Astrocyte (in vitro differentiated cells and primary cell): ENCODE measurements at regions not wholly inside any gene's neighbourhood (a gene's known extent, or its start where the extent isn't known, plus 50 kb on each side); places are given as distances from the start of the nearest gene placed in this dataset.

Experiments
- DNase-seq: peaks from one replicate; pipeline ENCODE4 v3.0.0-alpha.2; 2010; ENCODE audit warnings: low read depth
- FAIRE-seq: peaks from 2 replicates; lab custom pipeline; 2011; peaks lifted over from hg19 to GRCh38; lab: Jason Lieb, UNC
- H2AFZ ChIP-seq: 2 replicates; pipeline ENCODE4 v1.6.0; 2012; ENCODE audit warnings: low read depth, low read length, inconsistent platforms
- H3K27ac ChIP-seq: 2 replicates; pipeline ENCODE4 v1.5.1; 2011; ENCODE audit warnings: low read depth, low read length, inconsistent platforms
- H3K27me3 ChIP-seq: 2 replicates; pipeline ENCODE4 v1.6.0; 2011; ENCODE audit warnings: low read length, inconsistent platforms; ENCODE audit not compliant: insufficient read depth
- H3K36me3 ChIP-seq: 2 replicates; pipeline ENCODE4 v1.5.1; 2011; ENCODE audit warnings: low read length, inconsistent platforms; ENCODE audit not compliant: insufficient read depth
- H3K4me1 ChIP-seq: 2 replicates; pipeline ENCODE4 v1.5.1; 2011; ENCODE audit warnings: low read length, inconsistent platforms; ENCODE audit not compliant: insufficient read depth
- H3K4me2 ChIP-seq: 2 replicates; pipeline ENCODE4 v1.6.0; 2012; ENCODE audit warnings: low read length, inconsistent platforms
- H3K4me3 ChIP-seq: 2 replicates; pipeline ENCODE4 v1.5.1; 2011; ENCODE audit warnings: low read depth, mild to moderate bottlenecking, low read length, inconsistent platforms; ENCODE audit not compliant: insufficient read depth
- H3K79me2 ChIP-seq: 2 replicates; pipeline ENCODE4 v1.6.0; 2012; ENCODE audit warnings: mild to moderate bottlenecking, low read length, inconsistent platforms; ENCODE audit not compliant: insufficient read depth
- H3K9ac ChIP-seq: 2 replicates; pipeline ENCODE4 v1.6.0; 2012; ENCODE audit warnings: mild to moderate bottlenecking, low read length, inconsistent platforms
- H3K9me3 ChIP-seq: 2 replicates; pipeline ENCODE4 v1.5.1; 2012; ENCODE audit warnings: low read depth, mild to moderate bottlenecking, low read length, inconsistent platforms; ENCODE audit not compliant: insufficient read depth
- H4K20me1 ChIP-seq: 2 replicates; pipeline ENCODE4 v1.6.0; 2012; ENCODE audit warnings: low read length, inconsistent platforms; ENCODE audit not compliant: insufficient read depth
- H3K27ac Mint-ChIP-seq: one replicate; pipeline ENCODE4 v1.8.0; 2021; ENCODE audit warnings: mild to moderate bottlenecking, mixed read lengths; ENCODE audit not compliant: unreplicated experiment
- H3K27me3 Mint-ChIP-seq: one replicate; pipeline ENCODE4 v1.8.0; 2021; ENCODE audit warnings: low read depth, mixed read lengths; ENCODE audit not compliant: unreplicated experiment
- H3K36me3 Mint-ChIP-seq: one replicate; pipeline ENCODE4 v1.8.0; 2021; ENCODE audit warnings: low read depth, mixed read lengths; ENCODE audit not compliant: unreplicated experiment
- H3K4me1 Mint-ChIP-seq: one replicate; pipeline ENCODE4 v1.8.0; 2021; ENCODE audit warnings: low read depth, mixed read lengths; ENCODE audit not compliant: unreplicated experiment
- H3K4me3 Mint-ChIP-seq: one replicate; pipeline ENCODE4 v1.8.0; 2021; ENCODE audit warnings: mild to moderate bottlenecking, moderate library complexity, mixed read lengths; ENCODE audit not compliant: unreplicated experiment
- H3K9me3 Mint-ChIP-seq: one replicate; pipeline ENCODE4 v1.8.0; 2021; ENCODE audit warnings: mild to moderate bottlenecking, mixed read lengths; ENCODE audit not compliant: unreplicated experiment
- EZH2 ChIP-seq: IDR thresholded peaks from 2 replicates; pipeline ENCODE4 v1.6.1; 2012; ENCODE audit warnings: mild to moderate bottlenecking, low read length, inconsistent platforms; ENCODE audit not compliant: insufficient read depth
- TF ChIP-seq, protein P1 (sequence below): IDR thresholded peaks from 2 replicates; pipeline ENCODE4 v1.5.1; 2011; ENCODE audit warnings: low read depth, mild to moderate bottlenecking, inconsistent platforms, low read length, moderate library complexity; ENCODE audit not compliant: insufficient read depth

DNA sequence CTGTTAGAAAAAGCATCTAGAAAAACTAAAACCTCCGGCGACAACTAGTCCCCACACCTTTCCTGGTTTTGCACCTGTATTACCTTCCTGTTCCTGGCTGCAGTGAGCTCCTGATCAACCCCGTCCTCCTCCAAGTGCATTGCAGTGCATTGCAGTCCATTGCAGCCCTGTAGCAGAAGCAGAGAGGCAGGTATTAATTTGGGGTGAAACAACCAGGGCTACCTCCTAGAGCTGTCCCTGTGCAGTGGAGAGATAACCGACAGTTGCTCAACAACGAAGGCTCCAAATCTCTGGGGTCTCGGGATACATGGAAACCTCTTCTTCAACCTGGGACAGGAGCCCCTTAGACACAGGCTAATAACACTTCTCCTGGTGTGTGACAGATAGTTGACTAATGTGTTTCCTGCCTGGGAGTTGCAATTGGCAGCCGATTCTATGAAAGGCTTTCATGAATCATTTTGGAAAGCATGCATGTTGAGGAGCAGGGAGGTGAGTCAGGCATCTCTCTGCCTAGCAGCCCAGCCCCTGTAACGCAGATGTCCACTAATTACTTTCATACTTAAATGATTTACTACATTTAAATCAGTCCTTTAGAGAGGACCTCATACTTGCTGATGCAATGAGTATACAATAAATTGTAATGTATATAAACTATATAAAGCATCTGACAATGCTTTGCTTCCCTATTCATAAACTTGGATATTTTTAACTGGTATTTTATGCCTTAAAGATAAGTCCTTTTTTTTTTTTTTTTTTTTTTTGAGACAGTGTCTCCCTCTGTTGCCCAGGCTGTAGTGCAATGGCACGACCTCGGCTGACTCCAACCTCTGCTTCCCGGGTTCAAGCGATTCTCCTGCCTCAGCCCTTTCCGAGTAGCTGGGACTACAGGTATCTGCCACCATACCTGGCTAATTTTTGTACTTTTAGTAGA, 59.0 kb downstream of the PRR15 start:
- peaks cover 9% of the 10 kb centered on the region for H3K4me1 Mint-ChIP-seq

DNA sequence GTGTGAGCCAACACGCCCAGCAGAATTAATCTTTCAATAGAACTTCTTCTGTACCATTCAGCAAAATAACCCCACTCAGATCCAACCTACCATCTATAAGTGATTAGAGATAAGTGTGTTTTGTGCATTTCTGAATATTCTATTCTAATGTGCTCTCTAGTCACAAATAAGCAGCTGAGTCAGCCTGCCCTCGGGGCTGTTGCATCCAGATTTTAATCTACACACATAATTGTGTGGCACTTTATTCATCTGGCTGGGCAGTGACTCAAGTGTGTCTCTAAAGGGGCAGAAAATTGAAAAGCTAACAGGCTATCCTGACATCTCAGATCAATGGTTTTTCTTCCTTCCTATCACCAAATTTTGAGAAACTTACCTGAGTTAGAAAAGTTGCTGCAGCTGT, 60.3 kb downstream of the PRR15 start:
- Mint-ChIP-seq H3K27me3 (no peaks in the 10 kb centered on the region), H3K4me1 (peaks cover 9% of the 10 kb centered on the region), H3K27ac (no peak overlapping the region), H3K9me3 (no peaks in the 10 kb centered on the region), H3K4me3 (no peak overlapping the region), H3K36me3 (no peaks in the 10 kb centered on the region)
- FAIRE-seq (no peak), DNase-seq (no peak)
- H3K79me2 ChIP-seq = no peaks in the 10 kb centered on the region
- H3K4me2 ChIP-seq = no peak overlapping the region
- H3K27ac ChIP-seq = no peak overlapping the region
- no peak overlapping the region for H3K9ac ChIP-seq
- TF ChIP-seq EZH2 = no peak
- peaks cover 6% of the 10 kb centered on the region for H3K4me1 ChIP-seq
- H3K36me3 ChIP-seq = no peaks in the 10 kb centered on the region
- no peaks in the 10 kb centered on the region for H3K27me3 ChIP-seq
- no peaks in the 10 kb centered on the region for H4K20me1 ChIP-seq
- H2AFZ ChIP-seq = no peak overlapping the region
- H3K9me3 ChIP-seq = no peaks in the 10 kb centered on the region
- no peak overlapping the region for H3K4me3 ChIP-seq

More for the DNA sequence above, 59.0 kb downstream of the PRR15 start:
- H3K4me1 ChIP-seq = peaks cover 6% of the 10 kb centered on the region
- H2AFZ ChIP-seq = peak overlapping the region; percentile 43
- peak overlapping the region; percentile 91 for H3K27ac Mint-ChIP-seq
- peak overlapping the region; percentile 29 for H3K4me3 ChIP-seq
- H3K79me2 ChIP-seq = no peaks in the 10 kb centered on the region
- no peaks in the 10 kb centered on the region for H3K27me3 Mint-ChIP-seq
- H3K9me3 ChIP-seq = no peaks in the 10 kb centered on the region
- H3K36me3 Mint-ChIP-seq = no peaks in the 10 kb centered on the region
- FAIRE-seq (peak; percentile 86), DNase-seq (peak; percentile 93)
- H3K9me3 Mint-ChIP-seq = no peaks in the 10 kb centered on the region
- no peaks in the 10 kb centered on the region for H4K20me1 ChIP-seq
- H3K27ac ChIP-seq = peak overlapping the region; percentile 44
- H3K36me3 ChIP-seq = no peaks in the 10 kb centered on the region
- H3K27me3 ChIP-seq = no peaks in the 10 kb centered on the region
- TF ChIP-seq EZH2 = no peak
- TF ChIP-seq, protein P1, sequence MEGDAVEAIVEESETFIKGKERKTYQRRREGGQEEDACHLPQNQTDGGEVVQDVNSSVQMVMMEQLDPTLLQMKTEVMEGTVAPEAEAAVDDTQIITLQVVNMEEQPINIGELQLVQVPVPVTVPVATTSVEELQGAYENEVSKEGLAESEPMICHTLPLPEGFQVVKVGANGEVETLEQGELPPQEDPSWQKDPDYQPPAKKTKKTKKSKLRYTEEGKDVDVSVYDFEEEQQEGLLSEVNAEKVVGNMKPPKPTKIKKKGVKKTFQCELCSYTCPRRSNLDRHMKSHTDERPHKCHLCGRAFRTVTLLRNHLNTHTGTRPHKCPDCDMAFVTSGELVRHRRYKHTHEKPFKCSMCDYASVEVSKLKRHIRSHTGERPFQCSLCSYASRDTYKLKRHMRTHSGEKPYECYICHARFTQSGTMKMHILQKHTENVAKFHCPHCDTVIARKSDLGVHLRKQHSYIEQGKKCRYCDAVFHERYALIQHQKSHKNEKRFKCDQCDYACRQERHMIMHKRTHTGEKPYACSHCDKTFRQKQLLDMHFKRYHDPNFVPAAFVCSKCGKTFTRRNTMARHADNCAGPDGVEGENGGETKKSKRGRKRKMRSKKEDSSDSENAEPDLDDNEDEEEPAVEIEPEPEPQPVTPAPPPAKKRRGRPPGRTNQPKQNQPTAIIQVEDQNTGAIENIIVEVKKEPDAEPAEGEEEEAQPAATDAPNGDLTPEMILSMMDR = no peak
- peak overlapping the region; percentile 55 for H3K4me3 Mint-ChIP-seq
- H3K4me2 ChIP-seq = peak overlapping the region; percentile 79
- H3K9ac ChIP-seq = peak overlapping the region; percentile 21

DNA sequence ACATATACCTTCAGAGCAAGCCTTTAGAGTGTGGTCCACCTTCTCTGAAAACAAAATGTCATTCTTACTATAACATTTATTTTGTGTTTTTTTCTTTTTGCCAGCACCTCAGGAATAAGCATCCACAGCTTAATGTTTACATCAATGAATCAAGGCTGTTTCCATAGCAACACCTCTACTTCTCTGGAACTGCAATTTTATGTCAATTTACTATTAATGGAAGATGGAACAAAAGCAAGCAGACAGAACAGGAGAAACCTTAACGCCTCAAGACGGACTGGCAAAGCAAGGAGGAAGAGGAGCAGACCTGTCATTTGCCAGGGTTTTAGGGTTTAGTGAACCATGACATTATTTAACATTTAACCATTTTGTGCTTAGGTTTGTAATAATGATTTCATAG, 63.1 kb downstream of the PRR15 start:
- Histone ChIP-seq H3K4me1 (peaks cover 6% of the 10 kb centered on the region), H3K27me3 (no peaks in the 10 kb centered on the region), H3K27ac (no peak overlapping the region), H3K4me3 (no peak overlapping the region), H4K20me1 (no peaks in the 10 kb centered on the region), H3K36me3 (no peaks in the 10 kb centered on the region), H3K79me2 (no peaks in the 10 kb centered on the region), H3K9ac (no peak overlapping the region), H3K9me3 (no peaks in the 10 kb centered on the region), H2AFZ (no peak overlapping the region), H3K4me2 (no peak overlapping the region)
- Mint-ChIP-seq H3K4me1 (peaks cover 9% of the 10 kb centered on the region), H3K4me3 (no peak overlapping the region), H3K27me3 (no peaks in the 10 kb centered on the region), H3K36me3 (no peaks in the 10 kb centered on the region), H3K27ac (no peak overlapping the region), H3K9me3 (peaks cover 2% of the 10 kb centered on the region)
- DNase-seq = no peak
- no peak for TF ChIP-seq EZH2
- TF ChIP-seq, protein P1 = no peak
- FAIRE-seq = no peak
